NCI-H82 (cell line): ENCODE measurements at regions not wholly inside any gene's neighbourhood (a gene's known extent, or its start where the extent isn't known, plus 50 kb on each side); places are given as distances from the start of the nearest gene placed in this dataset.

Experiments used
- DNase-seq: peaks from one replicate; lab custom pipeline; 2025; lab: John Stamatoyannopoulos, UW

GRCh38 chr20:24334830-24335229, 134.6 kb upstream of the SYNDIG1 start:
- DNase-seq = no peak

- no peak for DNase-seq
Observed at GRCh38 chr20:24332956-24333355, 136.5 kb upstream of the SYNDIG1 start.

GRCh38 chr20:24331939-24332338, 137.5 kb upstream of the SYNDIG1 start:
- no peak for DNase-seq

GRCh38 chr20:24328901-24329300, 140.5 kb upstream of the SYNDIG1 start:
- no peak for DNase-seq

GRCh38 chr20:24321973-24322372, 147.5 kb upstream of the SYNDIG1 start:
- DNase-seq = no peak

GRCh38 chr20:24318569-24319352, 150.7 kb upstream of the SYNDIG1 start:
- DNase-seq = no peak

- no peak for DNase-seq
Observed at GRCh38 chr20:24317224-24317623, 152.2 kb upstream of the SYNDIG1 start.

- no peak for DNase-seq
Observed at GRCh38 chr20:24316731-24317130, 152.7 kb upstream of the SYNDIG1 start.

GRCh38 chr20:24314053-24314452, 155.4 kb upstream of the SYNDIG1 start:
- DNase-seq = peak; percentile 98

- DNase-seq = peak; percentile 74
Observed at GRCh38 chr20:24309596-24309995, 159.8 kb upstream of the SYNDIG1 start.

GRCh38 chr20:24305371-24305770, 164.1 kb upstream of the SYNDIG1 start:
- DNase-seq = no peak

GRCh38 chr20:24304291-24304690, 165.1 kb upstream of the SYNDIG1 start:
- no peak for DNase-seq

- peak; percentile 33 for DNase-seq
Observed at GRCh38 chr20:24303393-24304170, 165.8 kb upstream of the SYNDIG1 start.

- DNase-seq = peak; percentile 47
Observed at GRCh38 chr20:24297993-24298392, 171.4 kb upstream of the SYNDIG1 start.

- peak; percentile 87 for DNase-seq
Observed at GRCh38 chr20:24296477-24297261, 172.8 kb upstream of the SYNDIG1 start.

- DNase-seq = no peak
Observed at GRCh38 chr20:24291014-24291413, 178.4 kb upstream of the SYNDIG1 start.

GRCh38 chr20:24289737-24290481, 179.5 kb upstream of the SYNDIG1 start:
- DNase-seq = no peak

GRCh38 chr20:24283186-24283585, 186.2 kb upstream of the SYNDIG1 start:
- DNase-seq = no peak

- DNase-seq = peak; percentile 69
Observed at GRCh38 chr20:24277196-24277595, 192.2 kb upstream of the SYNDIG1 start.

- DNase-seq = no peak
Observed at GRCh38 chr20:24275946-24276705, 193.3 kb upstream of the SYNDIG1 start.

- DNase-seq = no peak
Observed at GRCh38 chr20:24273251-24273650, 196.2 kb upstream of the SYNDIG1 start.
